T-helper 2 cell treated with Interferon-gamma antibody and Interleukin-4, amounts not matched to agents 100 ng/mL and 5 ng/mL, for 36 hours (primary cell): ENCODE measurements at regions not wholly inside any gene's neighbourhood (a gene's known extent, or its start where the extent isn't known, plus 50 kb on each side); places are given as distances from the start of the nearest gene placed in this dataset.
"Not testable (repeated sequence)": the region's sequence is repeated elsewhere in the genome, so short reads cannot be mapped to it uniquely, and the experiment has no call there.

Source experiments
- intact Hi-C: fragments of 100-400 bp; cut with micrococcal nuclease; formaldehyde crosslinking; loops from one replicate; pipeline ENCODE4 v1.15.1; 2023

DNA sequence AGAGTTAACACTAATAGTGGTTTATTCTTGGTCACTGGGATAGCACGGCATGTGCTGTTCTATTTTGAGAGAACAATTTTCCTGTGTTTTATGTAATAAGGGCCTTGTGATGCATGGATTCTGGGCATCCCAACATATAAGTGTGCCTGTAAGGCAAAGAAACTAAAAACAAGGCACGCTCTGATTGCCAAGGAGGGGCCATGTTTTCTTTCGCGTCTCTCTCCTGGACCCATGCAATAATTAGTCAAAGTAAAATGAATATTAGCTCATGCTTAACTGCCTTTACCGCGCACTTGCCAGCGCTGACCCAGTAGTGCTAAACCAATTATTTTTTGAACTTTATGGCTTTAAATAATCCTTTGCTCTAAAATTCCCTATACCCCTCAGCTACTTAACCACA is 140.9 kb downstream of the PSAT1 start:
- intact Hi-C loops, result loop anchor here (10.0 kb wide), 1 partner anchor 147 kb away; no protein-coding TSS in a partner anchor

- intact Hi-C loops, result loop anchor here (10.0 kb wide), 1 partner anchor 147 kb away; no protein-coding TSS in a partner anchor
These were observed 141.3 kb downstream of the PSAT1 start for GRCh38 chr9:78438211-78438610.

GRCh38 chr9:78438780-78439179 is 141.9 kb downstream of the PSAT1 start:
- intact Hi-C loops, result loop anchor here (10.0 kb wide), 1 partner anchor 146 kb away; no protein-coding TSS in a partner anchor

DNA sequence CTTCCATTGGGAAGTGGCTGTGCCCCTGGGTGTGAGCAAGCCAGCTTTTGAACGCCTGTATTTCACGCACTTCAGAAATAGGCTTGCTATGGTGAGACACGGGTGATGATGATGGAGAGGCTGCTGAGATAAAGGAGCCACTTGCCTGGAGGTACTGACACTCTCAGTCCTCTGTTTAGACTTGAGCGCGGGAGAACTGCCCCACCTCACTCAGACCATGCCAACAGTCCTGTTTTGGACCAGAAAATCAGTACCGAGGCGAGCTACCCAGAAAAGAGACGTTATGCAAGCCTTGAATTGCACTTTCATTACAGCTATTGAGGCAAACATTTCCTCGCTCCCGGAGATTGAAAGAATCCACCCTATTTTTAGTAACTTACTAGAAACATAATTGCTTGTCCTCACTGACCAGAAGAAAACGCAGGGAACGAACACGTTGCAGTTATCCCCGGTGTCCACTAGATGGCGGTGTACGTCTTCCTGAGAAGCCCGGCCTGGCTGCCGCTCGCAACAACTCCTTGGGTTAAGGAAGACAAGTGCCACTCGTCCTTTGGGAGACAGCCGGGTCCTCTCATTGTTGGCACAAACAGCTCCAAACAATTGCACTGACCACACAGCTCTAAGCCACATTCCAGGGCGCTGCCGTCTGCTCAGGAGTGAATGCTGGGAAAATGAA is 142.4 kb downstream of the PSAT1 start:
- intact Hi-C loops, result loop anchor here (10.0 kb wide), 1 partner anchor 145 kb away; no protein-coding TSS in a partner anchor

GRCh38 chr9:78439866-78440830 is 143.2 kb downstream of the PSAT1 start:
- intact Hi-C loops, result loop anchor here (10.0 kb wide), 1 partner anchor 145 kb away; no protein-coding TSS in a partner anchor

GRCh38 chr9:78441396-78441795 is 144.5 kb downstream of the PSAT1 start:
- intact Hi-C loops, result no loop called here

DNA sequence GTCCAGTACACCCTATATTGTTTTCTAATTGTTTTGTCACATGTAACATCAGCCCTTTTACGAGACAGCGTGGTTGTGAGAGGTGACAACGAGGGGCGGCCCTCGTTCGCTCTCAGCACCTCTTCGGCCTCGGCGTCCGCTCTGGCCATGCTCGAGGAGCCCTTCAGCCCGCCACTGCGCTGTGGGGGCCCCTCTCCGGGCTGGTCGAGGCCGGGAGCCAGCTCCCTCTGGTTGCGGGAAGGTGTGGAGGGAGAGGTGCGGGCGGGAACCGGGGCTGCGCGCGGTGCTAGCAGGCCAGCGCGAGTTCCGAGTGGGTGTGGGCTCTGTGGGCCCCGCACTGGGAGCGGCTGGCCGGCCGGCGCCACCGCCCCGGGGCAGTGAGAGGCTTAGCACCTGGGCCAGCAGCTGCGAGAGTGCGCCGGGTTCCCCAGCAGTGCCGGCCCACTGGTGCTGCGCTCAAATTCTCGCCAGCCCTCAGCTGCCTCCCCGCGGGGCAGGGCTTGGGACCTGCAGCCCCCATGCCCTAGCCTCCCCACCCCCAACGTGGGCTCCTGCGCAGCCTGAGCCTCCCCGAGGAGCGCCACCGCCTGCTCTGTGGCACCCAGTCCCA is 145.0 kb downstream of the PSAT1 start:
- intact Hi-C loops, result no loop called here

DNA sequence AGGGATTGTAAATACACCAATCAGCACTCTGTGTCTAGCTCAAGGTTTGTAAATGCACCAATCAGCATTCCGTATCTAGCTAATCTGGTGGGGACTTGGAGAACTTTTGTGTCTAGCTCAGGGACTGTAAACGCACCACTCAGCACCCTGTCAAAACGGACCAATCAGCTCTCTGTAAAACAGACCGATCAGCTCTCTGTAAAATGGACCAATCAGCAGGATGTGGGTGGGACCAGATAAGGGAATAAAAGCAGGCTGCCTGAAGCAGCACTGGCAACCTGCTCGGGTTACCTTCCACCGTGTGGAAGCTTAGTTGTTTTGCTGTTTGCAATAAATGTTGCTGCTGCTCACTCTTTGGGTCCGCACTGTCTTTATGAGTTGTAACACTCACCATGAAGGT is 145.7 kb downstream of the PSAT1 start:
- intact Hi-C loops, result not testable (repeated sequence)

GRCh38 chr9:78443946-78444345 is 147.0 kb downstream of the PSAT1 start:
- intact Hi-C loops, result no loop called here

DNA sequence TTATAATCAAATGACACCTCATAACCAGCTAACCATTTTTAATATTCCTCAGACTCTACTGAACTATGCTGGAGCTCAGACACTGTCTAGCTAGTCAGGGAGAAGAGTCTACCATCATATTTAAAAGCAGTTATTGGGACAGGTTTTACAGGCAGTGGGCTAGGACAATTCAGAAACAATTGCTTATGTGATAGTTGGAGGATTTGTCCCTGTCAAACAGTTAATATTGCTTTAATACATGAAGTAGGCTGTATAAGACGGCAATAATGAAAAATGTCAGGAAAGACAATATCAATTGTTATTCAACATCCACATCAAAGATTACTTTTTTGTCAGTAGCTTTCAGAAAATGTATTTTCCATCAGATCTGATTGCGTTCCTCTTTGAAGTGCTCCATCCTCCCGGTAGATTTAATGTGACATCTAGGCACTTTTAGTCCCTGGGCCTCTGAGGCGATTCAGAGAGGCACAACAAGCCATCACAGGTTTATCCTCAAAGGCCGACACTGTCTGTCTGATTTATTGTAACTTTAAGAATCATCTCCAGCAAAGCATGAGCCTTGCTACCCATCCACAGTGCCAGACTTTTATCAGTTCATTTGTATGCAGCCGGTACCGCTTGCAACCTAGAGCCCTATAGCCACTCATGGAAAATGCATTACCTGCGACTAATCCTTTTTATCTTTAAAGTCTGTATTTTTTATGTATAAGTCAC is 152.2 kb downstream of the PSAT1 start:
- intact Hi-C loops, result no loop called here

- intact Hi-C loops, result no loop called here
These were observed 156.5 kb downstream of the PSAT1 start for GRCh38 chr9:78453450-78453849.

GRCh38 chr9:78462611-78463010 is 165.7 kb downstream of the PSAT1 start:
- intact Hi-C loops, result no loop called here

DNA sequence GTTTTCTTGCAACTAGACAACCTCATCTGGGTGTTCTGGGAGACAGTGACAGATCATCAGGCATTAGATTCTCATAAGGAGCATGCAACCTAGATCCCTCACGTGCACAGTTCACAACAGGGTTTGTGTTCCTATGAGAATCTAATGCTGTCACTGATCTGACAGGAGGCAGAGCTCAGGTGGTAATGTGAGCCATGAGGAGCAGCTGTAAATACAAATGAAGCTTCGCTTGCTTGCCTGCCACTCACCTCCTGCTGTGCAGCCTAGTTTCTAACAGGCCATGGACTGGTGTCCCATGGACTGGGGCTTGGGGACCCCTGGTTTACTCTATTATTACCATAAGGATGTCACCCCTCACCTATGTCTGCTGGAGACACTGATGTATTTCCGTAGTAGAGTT is 166.8 kb downstream of the PSAT1 start:
- intact Hi-C loops, result no loop called here

DNA sequence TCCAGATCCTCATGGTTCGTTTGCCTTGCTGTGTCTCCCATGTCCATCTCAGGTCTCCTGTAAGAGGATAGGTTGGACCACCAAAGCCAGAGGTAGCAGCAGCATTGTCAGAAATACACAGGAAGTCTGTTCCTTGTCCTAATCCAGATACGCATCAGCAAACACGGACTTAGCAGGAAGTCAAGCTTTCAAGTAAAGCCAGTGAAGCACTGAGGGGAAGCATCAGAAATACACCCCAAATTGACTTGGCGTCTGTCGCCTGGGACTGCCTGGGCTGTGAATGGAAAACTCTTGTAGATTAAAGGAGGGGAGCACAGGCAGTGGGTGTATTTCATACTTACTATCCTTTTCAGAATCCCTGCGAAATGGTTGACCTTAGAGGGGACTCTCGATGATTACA is 171.3 kb downstream of the PSAT1 start:
- intact Hi-C loops, result no loop called here

DNA sequence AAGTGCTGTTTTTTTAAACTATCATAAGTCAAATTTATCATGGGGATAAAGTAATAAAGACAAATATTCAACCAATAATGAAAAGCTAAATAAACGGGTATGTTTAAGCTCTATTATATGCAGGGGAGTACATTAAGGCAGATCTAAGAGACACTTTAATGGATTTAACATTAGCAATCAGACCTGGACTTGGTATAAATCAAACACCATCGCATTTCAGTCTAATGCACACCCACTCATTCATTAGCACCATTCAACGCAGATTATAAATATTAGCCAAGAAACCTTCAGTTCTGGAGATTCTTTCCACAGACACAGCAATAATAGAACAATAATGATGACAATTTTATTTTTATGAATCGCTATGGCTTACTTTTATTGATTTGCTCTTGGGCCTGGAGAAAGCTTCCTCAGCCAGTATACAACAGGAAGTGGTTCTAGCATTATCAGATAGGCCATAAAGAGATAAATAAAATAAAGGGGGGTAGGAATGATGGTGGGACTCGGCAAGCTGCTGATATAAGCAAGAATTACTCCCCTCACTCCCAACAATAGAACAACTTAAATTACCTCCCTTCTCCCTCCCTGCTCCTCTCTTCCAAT is 172.2 kb downstream of the PSAT1 start:
- intact Hi-C loops, result no loop called here

- intact Hi-C loops, result no loop called here
These were observed 173.3 kb downstream of the PSAT1 start for GRCh38 chr9:78470216-78470615.

DNA sequence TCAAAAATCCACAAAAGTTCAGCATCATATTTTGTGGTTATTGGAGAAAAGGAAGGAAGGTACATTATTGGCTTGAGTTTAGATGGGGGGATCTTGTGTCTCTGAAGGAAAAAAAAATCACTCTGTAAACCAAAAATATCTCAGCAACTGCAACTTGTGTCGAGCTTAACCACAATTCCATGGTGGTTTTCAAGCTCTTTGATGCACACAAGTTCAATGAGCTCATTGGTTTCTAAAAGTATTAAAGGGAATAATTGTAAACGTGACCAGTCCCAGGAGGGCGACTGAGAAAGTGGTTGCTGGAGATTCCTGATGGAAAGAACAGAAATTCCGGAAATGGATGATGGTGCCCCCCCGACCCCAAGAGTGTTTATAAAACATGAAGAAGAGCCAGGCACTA is 173.8 kb downstream of the PSAT1 start:
- intact Hi-C loops, result no loop called here

- intact Hi-C loops, result no loop called here
These were observed 175.2 kb downstream of the PSAT1 start for GRCh38 chr9:78472111-78472510.

- intact Hi-C loops, result no loop called here
These were observed 182.5 kb downstream of the PSAT1 start for GRCh38 chr9:78479441-78479840.

DNA sequence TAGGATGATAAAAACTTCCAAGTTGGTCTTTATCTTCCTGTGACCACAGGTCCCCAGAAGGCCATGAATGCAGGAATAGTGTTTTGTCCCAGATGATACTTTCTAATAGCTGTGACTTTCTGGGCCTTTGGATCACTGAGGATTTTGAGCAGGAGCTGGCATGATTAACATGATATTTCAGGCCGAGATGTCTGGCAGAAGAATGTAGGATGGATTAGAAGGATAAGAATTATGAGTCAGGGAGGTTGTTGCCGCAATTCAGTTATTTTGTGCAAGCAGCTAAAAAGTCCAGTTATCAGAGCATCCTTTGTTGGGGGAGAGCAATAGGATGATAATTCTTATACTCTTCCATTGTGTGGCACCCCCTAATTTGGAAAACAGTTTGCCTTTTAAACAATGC is 189.7 kb downstream of the PSAT1 start:
- intact Hi-C loops, result no loop called here

GRCh38 chr9:78490231-78490630 is 193.3 kb downstream of the PSAT1 start:
- intact Hi-C loops, result no loop called here
